ENCODE measurements at regions not wholly inside any gene's neighbourhood (a gene's known extent, or its start where the extent isn't known, plus 50 kb on each side); places are given as distances from the start of the nearest gene placed in this dataset.
"Not testable (repeated sequence)": the region's sequence is repeated elsewhere in the genome, so short reads cannot be mapped to it uniquely, and the experiment has no call there.

DNA sequence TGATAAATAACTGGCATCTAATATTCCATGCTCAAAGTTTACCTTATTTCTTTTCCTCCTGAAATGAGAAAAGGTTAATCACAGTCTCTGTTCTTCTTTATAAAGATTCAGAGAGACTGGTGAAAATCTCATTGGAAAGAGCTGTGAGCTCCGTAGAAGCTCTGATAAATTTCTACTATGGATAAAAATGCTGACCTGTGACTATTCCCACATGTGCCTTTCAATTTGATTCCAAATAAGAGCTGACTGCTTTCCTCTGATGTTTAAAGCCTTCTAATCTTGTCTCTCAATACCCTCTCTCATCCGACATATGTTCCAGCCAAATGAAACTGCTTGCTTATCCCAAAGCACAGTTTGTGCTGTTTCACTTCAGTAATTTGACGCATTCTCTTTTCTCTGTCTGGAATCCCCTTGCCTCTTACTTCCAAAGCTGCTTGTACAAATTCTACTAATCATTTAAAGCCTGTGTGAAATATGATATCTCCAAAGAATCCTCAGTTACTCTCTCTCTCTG is 130.1 kb downstream of the RTP4 start:
- H3K4me1 ChIP-seq, result no peaks in the 10 kb centered on the region
- ATAC-seq (no peak), DNase-seq (no peak)
- TF ChIP-seq, protein P1, sequence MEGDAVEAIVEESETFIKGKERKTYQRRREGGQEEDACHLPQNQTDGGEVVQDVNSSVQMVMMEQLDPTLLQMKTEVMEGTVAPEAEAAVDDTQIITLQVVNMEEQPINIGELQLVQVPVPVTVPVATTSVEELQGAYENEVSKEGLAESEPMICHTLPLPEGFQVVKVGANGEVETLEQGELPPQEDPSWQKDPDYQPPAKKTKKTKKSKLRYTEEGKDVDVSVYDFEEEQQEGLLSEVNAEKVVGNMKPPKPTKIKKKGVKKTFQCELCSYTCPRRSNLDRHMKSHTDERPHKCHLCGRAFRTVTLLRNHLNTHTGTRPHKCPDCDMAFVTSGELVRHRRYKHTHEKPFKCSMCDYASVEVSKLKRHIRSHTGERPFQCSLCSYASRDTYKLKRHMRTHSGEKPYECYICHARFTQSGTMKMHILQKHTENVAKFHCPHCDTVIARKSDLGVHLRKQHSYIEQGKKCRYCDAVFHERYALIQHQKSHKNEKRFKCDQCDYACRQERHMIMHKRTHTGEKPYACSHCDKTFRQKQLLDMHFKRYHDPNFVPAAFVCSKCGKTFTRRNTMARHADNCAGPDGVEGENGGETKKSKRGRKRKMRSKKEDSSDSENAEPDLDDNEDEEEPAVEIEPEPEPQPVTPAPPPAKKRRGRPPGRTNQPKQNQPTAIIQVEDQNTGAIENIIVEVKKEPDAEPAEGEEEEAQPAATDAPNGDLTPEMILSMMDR (IDR thresholded peaks at IDR 0.05), result no peak
- no peaks in the 10 kb centered on the region for H3K9me3 ChIP-seq
- no peak overlapping the region for H3K4me3 ChIP-seq
- no peaks in the 10 kb centered on the region for H3K27me3 ChIP-seq
- H3K27ac ChIP-seq, result no peak overlapping the region
- no peaks in the 10 kb centered on the region for H3K36me3 ChIP-seq
- intact Hi-C loops (cut with DNase I), result no loop called here

DNA sequence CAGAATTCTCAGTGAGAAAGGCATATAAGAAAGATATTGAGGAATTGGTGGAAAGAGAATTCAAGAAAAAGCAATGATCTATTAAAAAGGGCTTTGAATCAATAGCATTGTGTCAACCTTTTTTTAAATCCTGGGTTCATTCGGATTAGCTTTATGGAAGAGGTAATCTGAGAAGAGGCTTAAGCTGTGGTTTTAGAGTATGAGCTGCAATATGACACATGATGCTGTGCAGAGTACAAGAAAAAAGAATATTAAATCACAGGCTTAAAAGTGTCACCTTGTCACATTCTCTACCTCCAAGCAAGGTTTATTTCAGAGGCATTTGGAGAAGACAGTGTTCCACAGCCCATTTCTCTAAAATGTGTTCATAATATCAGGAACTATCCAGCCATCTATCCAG is 128.9 kb downstream of the RTP4 start:
- Histone ChIP-seq H3K4me1 (no peaks in the 10 kb centered on the region), H3K36me3 (no peaks in the 10 kb centered on the region), H3K4me3 (no peak overlapping the region), H3K9me3 (no peaks in the 10 kb centered on the region), H3K27ac (no peak overlapping the region), H3K27me3 (no peaks in the 10 kb centered on the region)
- no peak for ATAC-seq
- TF ChIP-seq, protein P1 (IDR thresholded peaks at IDR 0.05), result no peak
- DNase-seq, result no peak
- intact Hi-C loops (cut with DNase I), result no loop called here

DNA sequence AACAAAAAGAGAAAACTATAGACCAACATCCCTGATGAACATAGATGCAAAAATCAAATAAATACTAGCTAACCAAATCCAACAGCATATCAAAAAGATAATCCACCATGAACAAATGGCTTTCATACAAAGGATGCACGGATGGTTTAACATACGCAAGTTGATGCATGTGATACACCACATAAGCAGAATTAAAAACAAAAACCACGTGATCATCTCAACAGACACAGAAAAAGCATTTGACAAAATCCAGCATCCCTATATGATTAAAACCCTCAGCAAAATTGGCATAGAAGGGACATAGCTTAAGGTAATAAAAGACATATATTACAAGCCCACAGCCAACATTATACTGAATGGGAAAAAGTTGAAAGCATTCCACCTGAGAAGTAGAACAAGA is 125.9 kb downstream of the RTP4 start:
- H3K4me3 ChIP-seq; H3K36me3 ChIP-seq; ATAC-seq; H3K9me3 ChIP-seq; H3K4me1 ChIP-seq; H3K27me3 ChIP-seq; DNase-seq; H3K27ac ChIP-seq; intact Hi-C loops (cut with DNase I): not testable (repeated sequence)

DNA sequence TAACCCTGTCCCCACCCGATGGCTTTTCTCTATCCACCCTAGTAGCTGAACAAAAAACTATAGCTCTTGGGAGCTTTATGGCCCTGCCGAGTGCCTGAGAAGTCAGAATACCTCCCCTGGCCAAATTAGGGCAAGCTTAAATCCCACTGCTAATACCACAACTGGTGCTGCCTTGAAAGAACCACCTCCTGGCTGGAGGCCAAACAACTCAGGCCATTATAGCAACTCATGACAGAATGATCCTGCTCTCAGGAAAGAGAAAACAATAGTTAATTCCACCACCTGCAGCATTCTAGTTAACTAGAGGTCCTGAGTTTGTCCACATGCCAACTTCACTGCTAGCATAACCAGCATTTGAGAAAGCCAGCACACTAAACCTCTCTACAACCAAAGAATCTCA is 123.2 kb downstream of the RTP4 start:
- no peak overlapping the region for H3K27ac ChIP-seq
- no peaks in the 10 kb centered on the region for H3K36me3 ChIP-seq
- TF ChIP-seq, protein P1 (IDR thresholded peaks at IDR 0.05), result no peak
- intact Hi-C loops (cut with DNase I), result no loop called here
- ATAC-seq (no peak), DNase-seq (no peak)
- H3K4me3 ChIP-seq, result no peak overlapping the region
- no peaks in the 10 kb centered on the region for H3K9me3 ChIP-seq
- H3K4me1 ChIP-seq, result no peaks in the 10 kb centered on the region
- no peaks in the 10 kb centered on the region for H3K27me3 ChIP-seq

DNA sequence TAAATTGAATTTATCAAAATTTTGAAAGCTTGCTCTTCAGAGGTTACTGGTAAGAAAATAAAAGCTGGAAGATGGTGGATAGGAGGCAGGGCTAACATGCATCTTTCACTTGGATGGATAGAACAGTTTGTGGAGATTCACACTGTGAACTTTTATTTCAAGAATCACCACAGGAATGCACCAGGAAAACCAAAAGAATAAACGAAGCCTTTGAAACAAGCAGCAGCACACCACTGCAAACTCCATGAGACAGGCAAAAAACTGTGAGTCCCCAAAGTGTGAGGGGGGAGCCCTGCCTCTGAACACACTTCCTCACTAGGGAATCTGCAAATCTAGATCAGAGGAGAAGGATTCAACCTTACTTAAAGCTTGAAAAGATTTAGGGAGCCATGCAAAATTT is 122.2 kb downstream of the RTP4 start:
- Histone ChIP-seq H3K4me1 (no peaks in the 10 kb centered on the region), H3K27ac (no peak overlapping the region), H3K9me3 (no peaks in the 10 kb centered on the region), H3K27me3 (no peaks in the 10 kb centered on the region), H3K4me3 (no peak overlapping the region), H3K36me3 (no peaks in the 10 kb centered on the region)
- DNase-seq (no peak), ATAC-seq (no peak)
- intact Hi-C loops (cut with DNase I), result no loop called here
- TF ChIP-seq, protein P1 (IDR thresholded peaks at IDR 0.05), result no peak

DNA sequence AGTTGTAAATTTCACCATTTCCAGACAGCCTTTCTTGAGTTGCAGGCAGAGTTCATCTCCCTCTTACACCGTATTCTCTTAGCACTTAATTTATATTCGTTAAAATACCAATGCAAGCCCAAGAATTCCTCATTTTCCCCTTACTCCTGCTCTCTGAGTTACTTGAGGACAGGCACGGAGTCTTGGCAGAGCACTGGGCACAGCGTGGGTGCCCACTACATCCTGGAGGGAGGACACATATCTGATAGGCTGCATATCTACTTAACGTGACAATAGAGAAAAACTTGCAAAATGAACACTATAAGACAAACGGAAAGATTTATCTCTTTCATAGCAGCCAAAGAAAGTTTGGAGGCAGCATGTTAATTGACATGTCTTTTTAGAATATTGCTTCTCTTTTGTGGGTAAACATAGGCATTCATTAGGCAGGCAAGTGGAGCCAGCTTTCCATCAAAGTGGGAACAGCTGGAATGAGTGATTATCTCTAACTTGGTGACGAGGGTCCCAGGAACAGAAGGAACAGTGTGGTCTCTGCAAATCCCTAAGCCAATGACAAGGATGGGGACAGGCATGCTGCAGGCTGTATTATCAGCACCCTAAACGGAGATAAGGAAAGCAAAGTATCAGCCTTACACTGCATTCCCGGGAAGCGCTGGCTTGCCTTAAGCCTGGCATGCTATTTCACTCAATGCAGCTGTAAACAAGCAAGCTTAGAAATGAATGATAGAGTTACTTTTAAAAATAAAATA is 116.5 kb downstream of the RTP4 start:
- ATAC-seq (no peak), DNase-seq (no peak)
- Histone ChIP-seq H3K27me3 (no peaks in the 10 kb centered on the region), H3K27ac (no peak overlapping the region), H3K4me3 (no peak overlapping the region), H3K9me3 (no peaks in the 10 kb centered on the region), H3K36me3 (no peaks in the 10 kb centered on the region), H3K4me1 (no peaks in the 10 kb centered on the region)
- TF ChIP-seq, protein P1 (IDR thresholded peaks at IDR 0.05), result no peak
- intact Hi-C loops (cut with DNase I), result no loop called here

Data from upper lobe of right lung (tissue), 1 donor.